SK-N-SH (cell line): ENCODE measurements at regions not wholly inside any gene's neighbourhood (a gene's known extent, or its start where the extent isn't known, plus 50 kb on each side); places are given as distances from the start of the nearest gene placed in this dataset.

Source experiments
- CTCF ChIP-seq: fragments of 200-600 bp; sonication (generic); IDR thresholded peaks from 2 replicates; pipeline ENCODE4 v1.6.1; 2017; ENCODE audit warnings: antibody characterized with exemption, mild to moderate bottlenecking, moderate library complexity
- ELF1 ChIP-seq: IDR thresholded peaks from 2 replicates; pipeline ENCODE4 v1.4.0; 2012
- EP300 ChIP-seq, 2 experiments: IDR thresholded peaks; 2 replicates each; pipeline versions ENCODE4 v1.4.0 to v1.6.1; 2012; ENCODE audit warnings: borderline replicate concordance in 1 of 2, low read depth in 1 of 2, low read length in 1 of 2
- MXI1 ChIP-seq: IDR thresholded peaks from 2 replicates; pipeline ENCODE4 v1.6.1; 2012; ENCODE audit warnings: mild to moderate bottlenecking, low read depth, low read length, improper control_type of control experiment

- TF ChIP-seq EP300 (IDR thresholded peaks at IDR 0.05; ENCODE audit: borderline replicate concordance in 1 of 2, low read depth in 1 of 2, low read length in 1 of 2) (no peak), MXI1 (no peak), ELF1 (no peak), CTCF (no peak)
Observed at GRCh38 chr2:163368655-163369054, 367.2 kb downstream of the FIGN start.
